ENCODE measurements at regions not wholly inside any gene's neighbourhood (a gene's known extent, or its start where the extent isn't known, plus 50 kb on each side); places are given as distances from the start of the nearest gene placed in this dataset.

DNA sequence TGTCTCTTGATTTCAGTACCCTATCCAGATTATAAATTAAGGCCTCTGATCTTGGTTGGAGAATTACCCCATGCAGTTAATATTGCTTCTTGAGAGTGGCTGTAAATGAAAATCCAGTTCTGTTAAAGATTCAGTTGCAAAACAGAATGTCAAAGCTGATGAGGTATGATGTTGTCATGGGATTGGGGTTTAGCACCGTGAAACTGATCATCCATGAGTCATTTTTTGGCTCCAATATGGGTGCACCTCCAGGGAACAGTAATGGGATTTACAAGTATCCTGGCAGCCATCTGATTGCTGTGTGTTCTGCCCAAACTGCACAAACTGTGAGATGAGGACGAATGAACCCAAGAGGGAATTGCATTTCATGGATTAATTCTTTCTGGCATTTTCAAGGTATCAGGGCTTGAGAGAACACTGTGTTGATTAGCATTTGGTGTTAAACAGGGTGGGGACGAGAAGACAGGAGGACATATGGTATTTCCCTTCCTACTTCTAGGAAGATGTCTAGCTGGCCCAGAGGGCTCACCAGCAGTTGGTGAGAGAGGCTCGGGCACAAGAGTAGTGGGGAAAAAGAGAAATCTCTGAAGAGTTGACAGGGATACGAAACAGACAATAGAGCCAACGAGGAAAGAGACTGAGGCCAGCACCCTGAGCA, 214.7 kb downstream of the GAS1 start:
- POLR2A ChIA-PET, result no interaction called here
- CTCF ChIA-PET, result no interaction called here
- TF ChIP-seq, protein P1, sequence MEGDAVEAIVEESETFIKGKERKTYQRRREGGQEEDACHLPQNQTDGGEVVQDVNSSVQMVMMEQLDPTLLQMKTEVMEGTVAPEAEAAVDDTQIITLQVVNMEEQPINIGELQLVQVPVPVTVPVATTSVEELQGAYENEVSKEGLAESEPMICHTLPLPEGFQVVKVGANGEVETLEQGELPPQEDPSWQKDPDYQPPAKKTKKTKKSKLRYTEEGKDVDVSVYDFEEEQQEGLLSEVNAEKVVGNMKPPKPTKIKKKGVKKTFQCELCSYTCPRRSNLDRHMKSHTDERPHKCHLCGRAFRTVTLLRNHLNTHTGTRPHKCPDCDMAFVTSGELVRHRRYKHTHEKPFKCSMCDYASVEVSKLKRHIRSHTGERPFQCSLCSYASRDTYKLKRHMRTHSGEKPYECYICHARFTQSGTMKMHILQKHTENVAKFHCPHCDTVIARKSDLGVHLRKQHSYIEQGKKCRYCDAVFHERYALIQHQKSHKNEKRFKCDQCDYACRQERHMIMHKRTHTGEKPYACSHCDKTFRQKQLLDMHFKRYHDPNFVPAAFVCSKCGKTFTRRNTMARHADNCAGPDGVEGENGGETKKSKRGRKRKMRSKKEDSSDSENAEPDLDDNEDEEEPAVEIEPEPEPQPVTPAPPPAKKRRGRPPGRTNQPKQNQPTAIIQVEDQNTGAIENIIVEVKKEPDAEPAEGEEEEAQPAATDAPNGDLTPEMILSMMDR (IDR thresholded peaks at IDR 0.05; ENCODE audit: insufficient read depth, low read length, missing control alignments), result no peak
- no peak for DNase-seq (ENCODE audit: low read depth, low spot score)
- H3K4me3 ChIP-seq (ENCODE audit: low read depth, low read length), result no peak overlapping the region

DNA sequence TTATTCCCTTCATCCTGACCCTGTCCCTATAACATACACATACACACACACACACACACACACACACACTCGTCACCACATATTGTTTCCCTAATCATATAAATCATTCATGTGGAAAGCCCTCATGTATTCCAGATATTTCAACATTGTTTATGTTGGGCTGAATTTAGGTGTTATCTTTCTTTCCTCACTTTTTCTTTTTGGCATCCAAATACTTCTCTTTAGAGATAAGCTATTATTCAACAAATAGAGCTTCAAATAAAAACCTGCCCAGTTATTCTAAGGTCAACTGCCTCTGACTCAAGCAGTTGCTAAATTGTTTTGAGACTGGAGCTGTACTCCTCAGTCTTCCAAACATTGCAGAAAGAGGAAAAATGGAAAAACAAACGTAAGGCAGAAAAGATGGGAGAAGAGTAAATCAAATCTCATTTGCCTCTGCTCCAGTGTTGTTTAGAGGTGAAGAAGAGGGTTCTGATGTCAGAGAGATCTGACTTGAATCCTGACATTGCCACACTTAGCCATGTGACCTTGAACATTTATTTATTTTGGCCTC, 215.7 kb downstream of the GAS1 start:
- CTCF ChIA-PET, result no interaction called here
- TF ChIP-seq, protein P1 (IDR thresholded peaks at IDR 0.05; ENCODE audit: insufficient read depth, low read length, missing control alignments), result no peak
- POLR2A ChIA-PET, result interaction anchor here (0.6 to 0.7 kb wide), 2 partner anchors 63 to 280 kb away, joined by 3 read pairs; no protein-coding TSS in a partner anchor
- no peak for DNase-seq (ENCODE audit: low read depth, low spot score)
- no peak overlapping the region for H3K4me3 ChIP-seq (ENCODE audit: low read depth, low read length)

DNA sequence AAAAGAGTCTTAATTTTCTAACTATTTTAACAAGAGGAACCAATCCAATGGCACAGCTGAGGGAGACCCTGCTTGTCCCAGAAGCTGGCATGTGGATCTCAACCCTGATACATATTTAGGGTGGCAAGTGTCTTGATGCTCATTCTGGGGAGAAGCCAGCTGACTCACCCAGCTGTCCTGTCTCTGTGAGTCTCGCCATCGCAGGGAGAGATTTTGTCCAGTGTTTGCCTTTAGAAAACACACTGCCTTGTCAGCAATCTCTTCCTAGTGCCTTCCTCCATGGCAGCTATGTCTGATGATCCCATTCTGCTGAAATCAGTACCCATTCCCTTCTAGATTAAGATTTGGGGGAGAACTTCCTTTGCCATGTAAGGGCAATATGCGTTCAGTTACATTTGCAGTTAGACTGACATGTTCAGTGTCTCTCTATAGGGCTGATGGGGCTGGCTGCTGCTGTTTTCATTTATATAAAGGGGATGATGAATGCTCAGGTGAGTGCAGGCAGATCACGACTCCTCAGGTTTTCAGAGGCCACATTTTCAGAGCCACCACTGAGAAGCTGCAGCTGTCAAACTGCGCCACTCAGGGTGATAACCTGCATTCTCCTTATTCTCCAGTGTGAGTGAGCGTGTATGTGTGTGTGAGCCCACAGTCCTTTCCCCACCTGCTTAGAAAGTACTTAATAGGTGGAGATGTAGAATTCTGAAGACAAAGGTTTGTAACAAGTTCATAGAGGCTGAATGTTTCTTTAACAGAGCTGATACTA, 217.0 kb downstream of the GAS1 start:
- POLR2A ChIA-PET, result no interaction called here
- CTCF ChIA-PET, result no interaction called here
- TF ChIP-seq, protein P1 (IDR thresholded peaks at IDR 0.05; ENCODE audit: insufficient read depth, low read length, missing control alignments), result no peak
- H3K4me3 ChIP-seq (ENCODE audit: low read depth, low read length), result no peak overlapping the region
- no peak for DNase-seq (ENCODE audit: low read depth, low spot score)

DNA sequence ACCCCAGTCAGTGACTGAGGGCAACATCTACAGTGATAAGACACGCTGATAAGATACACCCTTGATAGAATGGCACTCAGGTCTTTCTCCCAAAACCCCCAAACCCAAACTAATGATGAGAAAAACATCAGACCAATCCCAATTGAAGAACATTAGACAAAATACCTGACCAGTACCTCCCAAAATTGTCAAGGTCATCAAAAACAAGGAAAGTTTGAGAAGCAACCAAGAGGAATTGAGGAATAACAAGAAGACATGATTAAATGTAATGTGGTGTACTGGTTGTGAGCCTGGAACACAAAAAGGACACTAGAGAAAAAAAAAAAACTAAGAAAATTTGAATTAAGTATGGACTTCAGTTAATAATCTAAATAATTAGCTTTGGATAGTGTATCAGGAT, 222.8 kb downstream of the GAS1 start:
- ChIA-PET POLR2A (no interaction called here), CTCF (interaction anchor here (2.5 kb wide), 1 partner anchor 25 kb away, joined by 5 read pairs; no protein-coding TSS in a partner anchor)
- TF ChIP-seq, protein P1 (IDR thresholded peaks at IDR 0.05; ENCODE audit: insufficient read depth, low read length, missing control alignments), result no peak
- no peak for DNase-seq (ENCODE audit: low read depth, low spot score)
- no peak overlapping the region for H3K4me3 ChIP-seq (ENCODE audit: low read depth, low read length)

DNA sequence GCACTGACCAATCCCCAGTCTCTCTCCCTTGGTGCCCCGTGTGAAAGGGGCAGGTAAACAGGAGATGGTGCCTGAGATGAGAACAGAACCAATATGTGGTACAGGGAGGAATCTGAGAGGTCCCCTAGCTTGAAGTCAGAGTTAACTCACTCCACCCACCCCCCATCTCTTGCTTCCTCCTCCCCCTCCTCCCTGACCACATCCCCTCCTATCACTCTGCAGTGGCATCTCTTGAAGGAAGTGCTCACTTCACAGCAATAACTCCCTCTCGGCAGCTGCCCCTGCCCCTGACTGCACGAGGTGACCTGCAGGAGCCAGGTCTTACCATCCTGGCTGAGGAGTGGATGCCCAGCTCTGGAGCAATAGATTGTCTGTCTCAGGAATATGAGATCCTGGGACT, 224.0 kb downstream of the GAS1 start:
- TF ChIP-seq, protein P1 (IDR thresholded peaks at IDR 0.05; ENCODE audit: insufficient read depth, low read length, missing control alignments), result no peak
- no peak for DNase-seq (ENCODE audit: low read depth, low spot score)
- ChIA-PET CTCF (interaction anchor here (1.0 to 2.6 kb wide), 4 partner anchors 27 to 238 kb away, joined by 3 to 8 read pairs (median 5); no protein-coding TSS in a partner anchor), POLR2A (no interaction called here)
- H3K4me3 ChIP-seq (ENCODE audit: low read depth, low read length), result no peak overlapping the region

DNA sequence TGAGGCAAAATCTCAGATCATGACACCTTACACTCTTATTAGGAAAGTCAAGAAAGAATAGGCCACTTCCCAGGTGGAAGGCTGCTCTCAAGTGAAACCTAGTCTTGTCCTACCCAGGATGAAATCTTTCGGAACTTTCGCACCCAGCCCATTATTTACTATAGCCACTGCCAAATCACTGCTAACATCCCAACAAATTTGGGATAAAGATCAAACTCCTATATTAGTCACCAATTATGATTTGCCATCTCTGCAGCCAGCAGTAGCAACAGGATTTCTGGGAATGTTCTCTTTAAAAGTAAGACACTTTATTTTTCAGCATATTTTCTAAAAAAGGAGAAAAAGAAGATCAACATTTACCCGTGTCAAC, 224.6 kb downstream of the GAS1 start:
- CTCF ChIA-PET, result interaction anchor here (0.5 to 2.6 kb wide), 6 partner anchors 11 to 237 kb away, joined by 3 to 8 read pairs (median 4); no protein-coding TSS in a partner anchor
- H3K4me3 ChIP-seq (ENCODE audit: low read depth, low read length), result no peak overlapping the region
- POLR2A ChIA-PET, result no interaction called here

More for the DNA sequence above, 224.6 kb downstream of the GAS1 start:
- DNase-seq (ENCODE audit: low read depth, low spot score), result no peak
- TF ChIP-seq, protein P1 (IDR thresholded peaks at IDR 0.05; ENCODE audit: insufficient read depth, low read length, missing control alignments), result no peak
